MCF 10A (cell line): ENCODE measurements at regions not wholly inside any gene's neighbourhood (a gene's known extent, or its start where the extent isn't known, plus 50 kb on each side); places are given as distances from the start of the nearest gene placed in this dataset.

Experiments used
- BruUV-seq: library from RNA; stranded (reverse); fragments of 400-500 nt; replicated peaks from 2 replicates; lab custom pipeline; 2021; lab: Mats Ljungman, UMichigan
- CTCF ChIA-PET: fragments of 300-600 bp; sonication (Branson Sonifier 250); formaldehyde crosslinking; extraction: SDS; loops from one replicate; lab custom pipeline; 2021; ENCODE audit warnings: antibody characterized with exemption, inconsistent platforms; lab: Yijun Ruan, JAX
- POLR2A ChIA-PET: fragments of 300-600, 350-650 bp; sonication (Branson Sonifier 250); formaldehyde crosslinking; extraction: SDS; loops from one replicate; lab custom pipeline; 2020; ENCODE audit warnings: antibody characterized with exemption, inconsistent platforms; lab: Yijun Ruan, JAX
- DNase-seq: peaks from one replicate; pipeline ENCODE4 v3.0.0-alpha.2; 2018; ENCODE audit not compliant: unreplicated experiment
- H3K27ac Mint-ChIP-seq: one replicate; pipeline ENCODE4 v1.8.0; 2022; ENCODE audit warnings: mild to moderate bottlenecking, low read depth, mixed read lengths; ENCODE audit not compliant: unreplicated experiment
- H3K27me3 Mint-ChIP-seq: one replicate; pipeline ENCODE4 v1.8.0; 2022; ENCODE audit warnings: mixed read lengths; ENCODE audit not compliant: insufficient read depth, unreplicated experiment
- H3K36me3 Mint-ChIP-seq: one replicate; pipeline ENCODE4 v1.8.0; 2022; ENCODE audit warnings: mild to moderate bottlenecking, moderate library complexity, mixed read lengths; ENCODE audit not compliant: insufficient read depth, unreplicated experiment
- H3K4me1 Mint-ChIP-seq: one replicate; pipeline ENCODE4 v1.8.0; 2022; ENCODE audit warnings: mixed read lengths; ENCODE audit not compliant: insufficient read depth, unreplicated experiment
- H3K4me3 Mint-ChIP-seq: one replicate; pipeline ENCODE4 v1.8.0; 2022; ENCODE audit warnings: mild to moderate bottlenecking, moderate library complexity, mixed read lengths; ENCODE audit not compliant: unreplicated experiment
- H3K9me3 Mint-ChIP-seq: one replicate; pipeline ENCODE4 v1.8.0; 2022; ENCODE audit warnings: mixed read lengths; ENCODE audit not compliant: unreplicated experiment
- intact Hi-C: fragments of 100-400 bp; cut with micrococcal nuclease; formaldehyde crosslinking; loops from 2 replicates; pipeline ENCODE4 v1.14.1; 2022
- TF ChIP-seq, protein P1 (sequence below): fragments of 200-600 bp; IDR thresholded peaks from one replicate; pipeline ENCODE4 v1.8.0; 2022; ENCODE audit warnings: antibody characterized with exemption, mild to moderate bottlenecking; ENCODE audit not compliant: unreplicated experiment

DNA sequence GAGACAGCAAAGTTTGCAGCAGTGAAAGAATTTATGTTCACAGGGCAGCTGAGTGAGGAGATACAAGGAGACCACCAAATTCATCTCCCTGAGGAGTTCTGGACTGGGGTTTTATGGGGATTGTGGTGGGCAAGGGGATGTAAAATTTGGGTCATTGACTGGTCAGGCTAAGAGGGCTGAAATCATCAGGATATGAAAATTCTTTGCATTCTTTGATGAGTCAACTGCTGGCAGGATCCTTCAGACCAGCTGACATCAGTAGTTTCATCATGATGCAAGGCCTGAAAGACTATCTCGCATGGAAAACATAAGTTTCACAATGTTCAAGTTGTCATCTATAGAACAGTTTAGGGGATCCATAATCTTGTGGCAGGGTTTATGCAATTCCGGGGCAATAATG, 869.5 kb upstream of the PCDH9 start:
- DNase-seq: peak; percentile 73
- ChIA-PET POLR2A (no interaction called here), CTCF (no interaction called here)
- H3K36me3 Mint-ChIP-seq: no peaks in the 10 kb centered on the region
- no TSS peak for BruUV-seq
- intact Hi-C loops: no loop called here
- no peaks in the 10 kb centered on the region for H3K27me3 Mint-ChIP-seq
- peaks cover 10% of the 10 kb centered on the region for H3K4me1 Mint-ChIP-seq
- H3K4me3 Mint-ChIP-seq: no peak overlapping the region
- H3K9me3 Mint-ChIP-seq: peaks cover 8% of the 10 kb centered on the region
- peak overlapping the region; percentile 58 for H3K27ac Mint-ChIP-seq
- TF ChIP-seq, protein P1, sequence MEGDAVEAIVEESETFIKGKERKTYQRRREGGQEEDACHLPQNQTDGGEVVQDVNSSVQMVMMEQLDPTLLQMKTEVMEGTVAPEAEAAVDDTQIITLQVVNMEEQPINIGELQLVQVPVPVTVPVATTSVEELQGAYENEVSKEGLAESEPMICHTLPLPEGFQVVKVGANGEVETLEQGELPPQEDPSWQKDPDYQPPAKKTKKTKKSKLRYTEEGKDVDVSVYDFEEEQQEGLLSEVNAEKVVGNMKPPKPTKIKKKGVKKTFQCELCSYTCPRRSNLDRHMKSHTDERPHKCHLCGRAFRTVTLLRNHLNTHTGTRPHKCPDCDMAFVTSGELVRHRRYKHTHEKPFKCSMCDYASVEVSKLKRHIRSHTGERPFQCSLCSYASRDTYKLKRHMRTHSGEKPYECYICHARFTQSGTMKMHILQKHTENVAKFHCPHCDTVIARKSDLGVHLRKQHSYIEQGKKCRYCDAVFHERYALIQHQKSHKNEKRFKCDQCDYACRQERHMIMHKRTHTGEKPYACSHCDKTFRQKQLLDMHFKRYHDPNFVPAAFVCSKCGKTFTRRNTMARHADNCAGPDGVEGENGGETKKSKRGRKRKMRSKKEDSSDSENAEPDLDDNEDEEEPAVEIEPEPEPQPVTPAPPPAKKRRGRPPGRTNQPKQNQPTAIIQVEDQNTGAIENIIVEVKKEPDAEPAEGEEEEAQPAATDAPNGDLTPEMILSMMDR: no peak

DNA sequence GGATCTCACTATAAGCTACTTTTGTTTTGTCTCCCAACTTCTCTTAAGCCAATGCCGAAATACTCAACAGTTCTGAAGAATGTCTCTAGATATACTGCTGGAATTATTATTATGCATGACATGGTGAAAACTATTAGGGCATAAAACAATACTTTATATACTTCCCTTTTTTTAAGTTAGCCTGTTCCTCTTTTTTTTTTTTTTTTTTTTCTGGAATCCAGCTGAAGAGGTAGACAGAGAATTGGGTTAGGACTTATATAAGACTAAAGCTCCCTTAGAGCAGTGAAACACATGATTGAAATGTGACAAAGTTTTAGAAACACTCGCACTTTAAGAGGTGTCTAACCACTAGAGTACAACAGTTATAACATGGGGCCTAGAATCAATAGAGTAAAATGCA, 850.9 kb upstream of the PCDH9 start:
- BruUV-seq: no TSS peak
- Mint-ChIP-seq H3K27me3 (no peaks in the 10 kb centered on the region), H3K4me1 (peaks cover 22% of the 10 kb centered on the region), H3K9me3 (peaks cover 7% of the 10 kb centered on the region), H3K4me3 (no peak overlapping the region), H3K27ac (no peak overlapping the region), H3K36me3 (no peaks in the 10 kb centered on the region)
- POLR2A ChIA-PET: interaction anchor here (0.6 to 0.8 kb wide), 2 partner anchors 12 to 224 kb away, joined by 3 to 5 read pairs; no protein-coding TSS in a partner anchor
- TF ChIP-seq, protein P1: no peak
- CTCF ChIA-PET: interaction anchor here (0.6 to 1.0 kb wide), 3 partner anchors 9 to 294 kb away, joined by 3 read pairs; no protein-coding TSS in a partner anchor
- no peak for DNase-seq
- intact Hi-C loops: no loop called here

DNA sequence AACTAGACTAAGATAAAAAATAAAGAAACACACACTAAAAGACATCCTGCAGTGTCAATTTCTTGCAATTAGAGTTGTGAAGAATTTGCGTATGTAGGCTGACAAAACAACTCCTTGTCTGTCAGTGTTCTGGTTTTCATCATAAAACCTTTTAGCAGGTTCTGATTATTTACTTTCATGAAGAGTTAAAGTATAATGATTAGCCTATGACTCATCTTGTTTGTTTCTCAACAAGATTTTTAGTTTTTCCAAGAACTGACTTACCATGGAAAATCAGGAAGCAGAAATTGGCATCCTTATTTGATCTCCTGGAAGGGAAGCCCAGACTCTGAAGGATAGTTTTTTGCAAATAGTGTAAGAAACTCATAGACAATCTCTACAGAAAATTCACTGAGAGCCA, 848.7 kb upstream of the PCDH9 start:
- Mint-ChIP-seq H3K27ac (peak overlapping the region; percentile 37), H3K36me3 (no peaks in the 10 kb centered on the region), H3K9me3 (peaks cover 7% of the 10 kb centered on the region), H3K4me3 (no peak overlapping the region), H3K27me3 (no peaks in the 10 kb centered on the region), H3K4me1 (peaks cover 22% of the 10 kb centered on the region)
- TF ChIP-seq, protein P1: no peak
- DNase-seq: peak; percentile 18
- intact Hi-C loops: no loop called here
- ChIA-PET POLR2A (no interaction called here), CTCF (no interaction called here)
- no TSS peak for BruUV-seq

DNA sequence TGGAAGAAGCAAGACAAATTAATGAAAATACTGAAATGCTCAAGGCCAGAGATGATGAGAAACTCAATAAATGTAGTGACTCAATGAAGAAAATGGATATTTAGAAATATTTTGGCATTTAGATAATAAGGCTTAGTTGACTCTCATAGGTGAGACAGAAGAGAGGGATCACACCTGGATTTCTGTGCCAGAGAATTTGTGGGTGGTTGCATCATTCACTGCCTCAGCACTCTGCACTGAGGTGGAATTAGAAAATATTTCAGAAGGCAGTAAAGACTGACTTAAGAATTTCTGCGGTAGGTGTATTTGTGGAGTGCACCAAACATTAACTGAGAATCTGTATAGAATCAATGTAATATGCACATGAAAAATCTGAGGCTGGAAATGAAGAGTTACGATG, 848.3 kb upstream of the PCDH9 start:
- Mint-ChIP-seq H3K27ac (peak overlapping the region; percentile 37), H3K27me3 (no peaks in the 10 kb centered on the region), H3K36me3 (no peaks in the 10 kb centered on the region), H3K4me3 (no peak overlapping the region), H3K9me3 (peaks cover 6% of the 10 kb centered on the region), H3K4me1 (peaks cover 21% of the 10 kb centered on the region)
- CTCF ChIA-PET: no interaction called here
- peak; percentile 55 for DNase-seq
- POLR2A ChIA-PET: interaction anchor here (0.8 to 1.3 kb wide), 2 partner anchors 9 to 16 kb away, joined by 3 to 4 read pairs; no protein-coding TSS in a partner anchor
- TF ChIP-seq, protein P1: no peak
- intact Hi-C loops: no loop called here
- no TSS peak for BruUV-seq
